Stomach (tissue), 8 donors: ENCODE measurements at regions not wholly inside any gene's neighbourhood (a gene's known extent, or its start where the extent isn't known, plus 50 kb on each side); places are given as distances from the start of the nearest gene placed in this dataset.
"Not testable (repeated sequence)": the region's sequence is repeated elsewhere in the genome, so short reads cannot be mapped to it uniquely, and the experiment has no call there.

Source experiments
- DNase-seq, 2 donors: peaks; one replicate each; pipeline versions ENCODE4 v3.0.0 to v3.0.0-alpha.2; 2013 to 2019
- H3K27ac ChIP-seq, 5 donors: fragments of 200-600 bp in 4 of 5; sonication (generic) in 4 of 5; one replicate each; pipeline ENCODE4 v1.5.1; 2013 to 2019; ENCODE audit warnings: mild to moderate bottlenecking in 1 of 5, moderate library complexity in 1 of 5
- H3K27me3 ChIP-seq, 3 donors: fragments of 200-600 bp; sonication (generic); one replicate each; pipeline ENCODE4 v1.5.1; 2017 to 2019; ENCODE audit warnings: mixed run types in 1 of 3
- H3K36me3 ChIP-seq, 4 donors: fragments of 200-600 bp; sonication (generic); 1 replicate in 3 of 4; 2 replicates in 1 of 4; pipeline ENCODE4 v1.5.1; 2016 to 2019
- H3K4me1 ChIP-seq, 4 donors: fragments of 200-600 bp; sonication (generic); one replicate each; pipeline ENCODE4 v1.5.1; 2016 to 2019
- H3K4me3 ChIP-seq, 4 donors: fragments of 200-600 bp; sonication (generic) in 3 of 4; one replicate each; pipeline ENCODE4 v1.5.1; 2016 to 2019; ENCODE audit warnings: mild to moderate bottlenecking in 1 of 4
- H3K9me3 ChIP-seq, 4 donors: fragments of 200-600 bp; sonication (generic); one replicate each; pipeline ENCODE4 v1.5.1; 2016 to 2019
- CTCF ChIP-seq, 7 experiments: fragments of 450-650 bp in 4 of 7; fragments of 200-600 bp in 3 of 7; sonication (generic) in 3 of 7; IDR thresholded peaks; one replicate each; pipeline ENCODE4 v1.5.1; 2016 to 2019; ENCODE audit warnings: antibody characterized with exemption in 7 of 7, control low read depth in 2 of 7, mild to moderate bottlenecking in 1 of 7
- EP300 ChIP-seq: sonication (generic); formaldehyde crosslinking; IDR thresholded peaks from one replicate; pipeline ENCODE4 v1.6.1; 2017; ENCODE audit warnings: antibody characterized with exemption
- POLR2A ChIP-seq, 4 donors: fragments of 450-650 bp; IDR thresholded peaks; one replicate each; pipeline ENCODE4 v1.6.1; 2016; ENCODE audit warnings: antibody characterized with exemption in 4 of 4, control low read depth in 2 of 4, mild to moderate bottlenecking in 1 of 4, moderate library complexity in 1 of 4
- POLR2AphosphoS5 ChIP-seq, 3 donors: sonication (generic); formaldehyde crosslinking; IDR thresholded peaks; one replicate each; pipeline ENCODE4 v1.6.1; 2016; ENCODE audit warnings: antibody characterized with exemption in 3 of 3
- WGBS, 5 donors: extraction: QIAGEN DNeasy Blood & Tissue Kit in 3 of 5; methylation state at CpG; one replicate each; pipeline versions ENCODE4 v1.1.5 to v1.1.7; 2013 to 2018; 5-methylcytosine and 5-hydroxymethylcytosine counted together
- intact Hi-C: fragments of 100-400 bp; cut with DNase I; formaldehyde crosslinking; loops from one replicate; pipeline ENCODE4 v1.15.1; 2023; ENCODE audit warnings: low total_unique reads
- donor health status: healthy with polysubstance abuse.
- donor health status: Bipolar disorder and iron deficiency.
- donor health status: healthy.

GRCh38 chr1:175265091-175265490 is 72.5 kb upstream of the KIAA0040 start:
- intact Hi-C loops = no loop called here
- H3K27me3 ChIP-seq = no peaks in the 10 kb centered on the region
- no peak for DNase-seq
- H3K9me3 ChIP-seq = peaks cover 0 to 15% (median 5%) of the 10 kb centered on the region in 4 donors
- 75 to 91% (median 81%) methylated on average over 2 of the region's 2 CpGs for WGBS, 5 donors
- no peak overlapping the region for H3K4me3 ChIP-seq
- no peaks in the 10 kb centered on the region for H3K4me1 ChIP-seq
- no peak for TF ChIP-seq POLR2A (IDR thresholded peaks at IDR 0.05)
- no peak for TF ChIP-seq POLR2AphosphoS5 (IDR thresholded peaks at IDR 0.05)
- no peak for TF ChIP-seq EP300
- no peak for TF ChIP-seq CTCF (IDR thresholded peaks at IDR 0.05)
- H3K27ac ChIP-seq = no peak overlapping the region
- H3K36me3 ChIP-seq = no peaks in the 10 kb centered on the region

GRCh38 chr1:175262621-175263020 is 70.0 kb upstream of the KIAA0040 start:
- H3K27ac ChIP-seq = no peak overlapping the region
- intact Hi-C loops = no loop called here
- H3K4me1 ChIP-seq = no peaks in the 10 kb centered on the region
- WGBS, 5 donors = 73 to 83% (median 75%) methylated on average over 1 of the region's 1 CpG
- TF ChIP-seq POLR2AphosphoS5 (IDR thresholded peaks at IDR 0.05) = no peak
- TF ChIP-seq POLR2A (IDR thresholded peaks at IDR 0.05) = no peak
- TF ChIP-seq EP300 = no peak
- no peak for TF ChIP-seq CTCF (IDR thresholded peaks at IDR 0.05)
- peaks cover 0 to 15% (median 5%) of the 10 kb centered on the region in 4 donors for H3K9me3 ChIP-seq
- H3K27me3 ChIP-seq = no peaks in the 10 kb centered on the region
- DNase-seq = no peak
- no peak overlapping the region for H3K4me3 ChIP-seq
- H3K36me3 ChIP-seq = no peaks in the 10 kb centered on the region

- intact Hi-C loops, H3K9me3 ChIP-seq, H3K27ac ChIP-seq, H3K4me1 ChIP-seq, H3K27me3 ChIP-seq, H3K36me3 ChIP-seq, H3K4me3 ChIP-seq, DNase-seq: not testable (repeated sequence)
- 73 to 98% (median 97%) methylated on average over 3 of the region's 3 CpGs for WGBS, 5 donors
Observed at GRCh38 chr1:175256246-175256645, 63.7 kb upstream of the KIAA0040 start.

- DNase-seq = no peak
- H3K4me1 ChIP-seq = no peaks in the 10 kb centered on the region
- 75 to 89% (median 83%) methylated on average over 1 of the region's 1 CpG for WGBS, 5 donors
- no peaks in the 10 kb centered on the region for H3K36me3 ChIP-seq
- H3K4me3 ChIP-seq = no peak overlapping the region
- intact Hi-C loops = no loop called here
- no peaks in the 10 kb centered on the region for H3K27me3 ChIP-seq
- TF ChIP-seq POLR2A (IDR thresholded peaks at IDR 0.05) (no peak), CTCF (IDR thresholded peaks at IDR 0.05) (no peak)
- H3K9me3 ChIP-seq = peaks cover 0 to 3% (median 0%) of the 10 kb centered on the region in 4 donors
- H3K27ac ChIP-seq = no peak overlapping the region
Observed at GRCh38 chr1:175254190-175254589, 61.6 kb upstream of the KIAA0040 start.

- no peaks in the 10 kb centered on the region for H3K4me1 ChIP-seq
- DNase-seq = no peak
- intact Hi-C loops = no loop called here
- H3K27ac ChIP-seq = no peak overlapping the region
- no peak for TF ChIP-seq EP300
- TF ChIP-seq POLR2A (IDR thresholded peaks at IDR 0.05) = no peak
- 48 to 73% (median 63%) methylated on average over 2 of the region's 2 CpGs for WGBS, 5 donors
- no peak overlapping the region for H3K4me3 ChIP-seq
- H3K9me3 ChIP-seq = peaks cover 0 to 3% (median 0%) of the 10 kb centered on the region in 4 donors
- no peaks in the 10 kb centered on the region for H3K36me3 ChIP-seq
- H3K27me3 ChIP-seq = no peaks in the 10 kb centered on the region
Observed at GRCh38 chr1:175252561-175252960, 60.0 kb upstream of the KIAA0040 start.
